GM12878 (cell line): ENCODE measurements at regions not wholly inside any gene's neighbourhood (a gene's known extent, or its start where the extent isn't known, plus 50 kb on each side); places are given as distances from the start of the nearest gene placed in this dataset.
A peak's percentile ranks its signal among the peaks of the same experiment; 100 is the strongest.

Source experiments
- ATAC-seq: fragments of 200-7000 bp; cut with Tn5 transposase; 3 replicates; pipeline ENCODE4 v1.9.1; 2020; ENCODE audit warnings: mild to moderate bottlenecking, moderate library complexity
- BruUV-seq: library from RNA; stranded (reverse); fragments of 400-500 nt; replicated peaks from 2 replicates; lab custom pipeline; 2021; lab: Mats Ljungman, UMichigan
- CTCF ChIA-PET: fragments of 300-600 bp; sonication (Branson Sonifier 250); formaldehyde crosslinking; extraction: SDS; loops from one replicate; lab custom pipeline; 2021; ENCODE audit warnings: inconsistent platforms; lab: Yijun Ruan, JAX
- POLR2A ChIA-PET: fragments of 350-600 bp; formaldehyde crosslinking; extraction: SDS; loops from one replicate; lab custom pipeline; 2021; ENCODE audit warnings: inconsistent platforms; lab: Charles Lee
- RAD21 ChIA-PET: fragments of 300-600 bp; sonication (Branson Sonifier 250); formaldehyde crosslinking; loops from one replicate; lab custom pipeline; 2023; ENCODE audit warnings: antibody characterized with exemption; ENCODE audit not compliant: unreplicated experiment; lab: Charles Lee
- SMC1A ChIA-PET: fragments of 300-600 bp; sonication (Branson Sonifier 250); formaldehyde crosslinking; loops from one replicate; lab custom pipeline; 2023; ENCODE audit not compliant: unreplicated experiment, uncharacterized antibody; lab: Charles Lee
- DNase-seq: peaks from one replicate; pipeline ENCODE4 v3.0.0-alpha.2; 2011; ENCODE audit warnings: low read depth, low spot score
- FAIRE-seq: peaks from 3 replicates; lab custom pipeline; 2011; peaks lifted over from hg19 to GRCh38; lab: Jason Lieb, UNC
- H2AFZ ChIP-seq: 2 replicates; pipeline ENCODE4 v1.6.0; 2011; ENCODE audit warnings: low read depth, low read length, control low read depth; ENCODE audit not compliant: control insufficient read depth
- H3K27ac ChIP-seq: 2 replicates; pipeline ENCODE4 v1.5.1; 2011; ENCODE audit warnings: control low read depth; ENCODE audit not compliant: control insufficient read depth, insufficient read depth
- H3K27me3 ChIP-seq, 2 experiments: replicated peaks in 1 of 2; 2 replicates each; pipeline versions ENCODE4 v1.6.0 to v1.6.1; 2011; ENCODE audit warnings: low read length in 1 of 2; ENCODE audit not compliant: control insufficient read depth in 2 of 2, insufficient read depth in 2 of 2
- H3K36me3 ChIP-seq, 2 experiments: 2 replicates each; pipeline ENCODE4 v1.5.1; 2011; ENCODE audit warnings: low read length in 1 of 2; ENCODE audit not compliant: control insufficient read depth in 2 of 2, insufficient read depth in 2 of 2
- H3K4me1 ChIP-seq: 2 replicates; pipeline ENCODE4 v1.6.1; 2011; ENCODE audit warnings: mild to moderate bottlenecking, low read length, moderate library complexity, mixed read lengths; ENCODE audit not compliant: control insufficient read depth, insufficient read depth
- H3K4me2 ChIP-seq: 2 replicates; pipeline ENCODE4 v1.6.0; 2011; ENCODE audit warnings: control low read depth; ENCODE audit not compliant: control insufficient read depth, insufficient read depth
- H3K4me3 ChIP-seq: fragments of 200-600 bp; sonication (generic); 2 replicates; pipeline ENCODE4 v1.5.1; 2016
- H3K79me2 ChIP-seq: 2 replicates; pipeline ENCODE4 v1.6.0; 2011; ENCODE audit warnings: low read length; ENCODE audit not compliant: control insufficient read depth, insufficient read depth
- H3K9ac ChIP-seq: 2 replicates; pipeline ENCODE4 v1.8.0; 2011; ENCODE audit warnings: low read length, control low read depth, mixed read lengths; ENCODE audit not compliant: control insufficient read depth, insufficient read depth
- H3K9me3 ChIP-seq: replicated peaks from 3 replicates; pipeline ENCODE4 v1.5.1; 2011; ENCODE audit warnings: mild to moderate bottlenecking, low read length; ENCODE audit not compliant: control insufficient read depth, insufficient read depth
- H4K20me1 ChIP-seq: 2 replicates; pipeline ENCODE4 v1.6.0; 2011; ENCODE audit not compliant: control insufficient read depth, insufficient read depth
- EED ChIP-seq: sonication (generic); IDR thresholded peaks from 2 replicates; pipeline ENCODE4 v1.6.1; 2016; ENCODE audit warnings: antibody characterized with exemption, low read depth
- EP300 ChIP-seq, 2 experiments: fragments of 150-350 bp in 1 of 2; IDR thresholded peaks; 2 replicates each; pipeline ENCODE4 v1.6.1; 2011 to 2012; ENCODE audit warnings: low read depth in 2 of 2, low read length in 2 of 2, borderline replicate concordance in 1 of 2, improper control_type of control experiment in 1 of 2, inconsistent platforms in 1 of 2; ENCODE audit not compliant: control insufficient read depth in 1 of 2
- SPI1 ChIP-seq: IDR thresholded peaks from 2 replicates; pipeline ENCODE4 v1.6.1; 2011; ENCODE audit warnings: low read depth, mild to moderate bottlenecking, low read length, moderate library complexity, borderline replicate concordance; ENCODE audit not compliant: insufficient read depth
- STAT3 ChIP-seq: IDR thresholded peaks from 2 replicates; pipeline ENCODE4 v1.6.1; 2011; ENCODE audit warnings: low read depth, low read length, improper control_type of control experiment
- SUZ12 ChIP-seq: fragments of 200-600 bp; sonication (generic); IDR thresholded peaks from one replicate; pipeline ENCODE4 v1.6.1; 2018; ENCODE audit warnings: antibody characterized with exemption, mild to moderate bottlenecking; ENCODE audit not compliant: unreplicated experiment
- YY1 ChIP-seq: IDR thresholded peaks from 2 replicates; pipeline ENCODE4 v1.6.1; 2011; ENCODE audit warnings: low read depth, mild to moderate bottlenecking, low read length
- ZNF274 ChIP-seq: IDR thresholded peaks from one replicate; pipeline ENCODE4 v1.8.0; 2011; ENCODE audit not compliant: insufficient read length, insufficient read depth
- ZSCAN29 ChIP-seq: fragments of 450-650 bp; IDR thresholded peaks from 2 replicates; pipeline ENCODE4 v1.6.1; 2017; ENCODE audit warnings: mild to moderate bottlenecking, moderate library complexity
- WGBS: methylation state at CpG from one replicate; pipeline ENCODE4 v1.1.6; 2016; ENCODE audit warnings: low lambda C conversion rate; ENCODE audit not compliant: insufficient replicate concordance, insufficient coverage; ENCODE audit errors: missing lambda C conversion rate; 5-methylcytosine and 5-hydroxymethylcytosine counted together
- in situ Hi-C: fragments of 300-500 bp; cut with MboI; formaldehyde crosslinking; loops from 9 replicates; pipeline ENCODE4 v1.14.3; 2018; ENCODE audit warnings: mixed read lengths
- intact Hi-C: fragments of 100-400 bp; cut with micrococcal nuclease; formaldehyde crosslinking; loops from one replicate; pipeline ENCODE4 v1.14.2; 2022; ENCODE audit not compliant: unreplicated experiment
- TF ChIP-seq, protein P1 (sequence below): IDR thresholded peaks from 2 replicates; pipeline ENCODE4 v1.6.1; 2011; ENCODE audit warnings: low read depth, low read length, improper control_type of control experiment, borderline replicate concordance

GRCh38 chr1:181425566-181425965, 57.8 kb upstream of the CACNA1E start:
- Histone ChIP-seq H3K9ac (no peak overlapping the region), H3K79me2 (no peaks in the 10 kb centered on the region), H3K9me3 (peaks cover 1% of the 10 kb centered on the region; the same call in 2 of the 3 replicates), H3K4me2 (peak overlapping the region; percentile 1; the same call in 1 of the 2 replicates), H4K20me1 (no peaks in the 10 kb centered on the region), H3K27ac (no peak overlapping the region), H3K4me1 (peaks cover 34% of the 10 kb centered on the region), H3K36me3 (no peaks in the 10 kb centered on the region), H3K27me3 (no peaks in the 10 kb centered on the region; a peak in 2 of 4 replicates), H3K4me3 (no peak overlapping the region), H2AFZ (no peak overlapping the region)
- DNase-seq: no peak
- RAD21 ChIA-PET: interaction anchor here (0.7 to 2.1 kb wide), 25 partner anchors 8 to 629 kb away, joined by 3 to 33 read pairs (median 4); partner anchors contain the start of gene CACNA1E
- SMC1A ChIA-PET: interaction anchor here (0.6 to 2.4 kb wide), 18 partner anchors 11 to 910 kb away, joined by 3 to 25 read pairs (median 4); partner anchors contain the start of gene CACNA1E
- in situ Hi-C loops (no loop called here), intact Hi-C loops (loop anchor here (1.0 to 10.0 kb wide), 2 partner anchors 235 to 541 kb away; no protein-coding TSS in a partner anchor)
- BruUV-seq: no TSS peak
- ATAC-seq: no peak
- WGBS: 24% methylated on average over 8 of the region's 8 CpGs
- POLR2A ChIA-PET: interaction anchor here (1.0 kb wide), 1 partner anchor 9 kb away, joined by 3 read pairs; no protein-coding TSS in a partner anchor
- CTCF ChIA-PET: interaction anchor here (0.5 to 2.5 kb wide), 46 partner anchors 10 to 683 kb away, joined by 3 to 91 read pairs (median 4); partner anchors contain the start of gene CACNA1E
- TF ChIP-seq EP300 (IDR thresholded peaks at IDR 0.05; ENCODE audit: borderline replicate concordance in 1 of 2, control insufficient read depth in 1 of 2, low read depth in 2 of 2, low read length in 2 of 2) (no peak), STAT3 (no peak), YY1 (no peak), SPI1 (peak; percentile 91), EED (0 out of 2 replicates have a peak, but pooled peaks have one; percentile 32), ZNF274 (no peak), ZSCAN29 (no peak), SUZ12 (no peak)
- TF ChIP-seq, protein P1, sequence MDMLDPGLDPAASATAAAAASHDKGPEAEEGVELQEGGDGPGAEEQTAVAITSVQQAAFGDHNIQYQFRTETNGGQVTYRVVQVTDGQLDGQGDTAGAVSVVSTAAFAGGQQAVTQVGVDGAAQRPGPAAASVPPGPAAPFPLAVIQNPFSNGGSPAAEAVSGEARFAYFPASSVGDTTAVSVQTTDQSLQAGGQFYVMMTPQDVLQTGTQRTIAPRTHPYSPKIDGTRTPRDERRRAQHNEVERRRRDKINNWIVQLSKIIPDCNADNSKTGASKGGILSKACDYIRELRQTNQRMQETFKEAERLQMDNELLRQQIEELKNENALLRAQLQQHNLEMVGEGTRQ: no peak
- FAIRE-seq: no peak
